NCI-H446 (cell line): ENCODE measurements at regions not wholly inside any gene's neighbourhood (a gene's known extent, or its start where the extent isn't known, plus 50 kb on each side); places are given as distances from the start of the nearest gene placed in this dataset.
"Not testable (repeated sequence)": the region's sequence is repeated elsewhere in the genome, so short reads cannot be mapped to it uniquely, and the experiment has no call there.

Experiments used
- DNase-seq, 2 experiments: peaks; one replicate each; lab custom pipeline; 2025; lab: John Stamatoyannopoulos, UW

- no peak for DNase-seq
Measured at GRCh38 chr14:97143011-97143410, 345.8 kb downstream of the VRK1 start.

DNA sequence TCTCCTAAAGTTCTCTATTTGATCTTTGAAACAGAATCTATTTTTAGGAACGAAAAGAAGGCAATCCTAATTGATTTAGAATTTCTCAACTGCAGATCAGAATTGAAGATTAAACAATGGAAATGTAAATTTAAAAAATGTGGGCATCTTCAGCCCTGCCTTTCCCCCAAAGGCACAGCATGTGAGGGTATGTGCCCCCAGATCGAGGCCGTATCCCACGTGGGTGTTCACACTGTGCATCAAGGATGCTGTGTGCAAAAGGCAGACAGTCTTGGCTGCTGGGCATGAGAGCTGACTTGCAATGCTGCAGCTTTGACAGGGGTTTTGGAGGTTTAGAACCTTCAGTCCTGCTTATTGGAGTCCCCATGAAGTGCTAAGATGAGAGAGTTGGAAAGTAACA, 346.3 kb downstream of the VRK1 start:
- no peak for DNase-seq

DNA sequence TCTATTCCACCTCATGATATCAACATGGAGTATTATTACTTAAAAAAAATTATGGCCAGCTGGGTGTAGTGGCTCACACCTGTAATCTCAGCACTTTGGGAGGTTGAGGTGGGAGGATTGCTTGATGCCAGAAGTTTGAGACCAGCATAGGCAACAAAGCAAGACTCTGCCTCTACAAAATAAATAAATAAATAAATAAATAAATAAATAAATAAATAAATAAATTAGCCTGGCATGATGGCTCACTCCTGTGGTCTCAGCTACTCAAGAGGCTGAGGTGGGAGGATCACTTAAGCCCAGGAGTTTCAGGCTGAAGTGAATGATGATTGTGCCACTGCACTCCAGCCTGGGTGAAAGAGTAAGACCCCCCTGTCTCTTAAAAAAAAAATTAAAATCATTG, 350.8 kb downstream of the VRK1 start:
- not testable (repeated sequence) for DNase-seq

- no peak for DNase-seq
Measured at GRCh38 chr14:97149775-97150174, 352.6 kb downstream of the VRK1 start.

GRCh38 chr14:97153527-97153926, 356.3 kb downstream of the VRK1 start:
- no peak for DNase-seq

- DNase-seq: no peak
Measured at GRCh38 chr14:97155320-97155719, 358.1 kb downstream of the VRK1 start.

- no peak for DNase-seq
Measured at GRCh38 chr14:97155814-97156213, 358.6 kb downstream of the VRK1 start.

- no peak for DNase-seq
Measured at GRCh38 chr14:97156705-97157104, 359.5 kb downstream of the VRK1 start.

GRCh38 chr14:97158102-97158501, 360.9 kb downstream of the VRK1 start:
- DNase-seq: no peak

DNA sequence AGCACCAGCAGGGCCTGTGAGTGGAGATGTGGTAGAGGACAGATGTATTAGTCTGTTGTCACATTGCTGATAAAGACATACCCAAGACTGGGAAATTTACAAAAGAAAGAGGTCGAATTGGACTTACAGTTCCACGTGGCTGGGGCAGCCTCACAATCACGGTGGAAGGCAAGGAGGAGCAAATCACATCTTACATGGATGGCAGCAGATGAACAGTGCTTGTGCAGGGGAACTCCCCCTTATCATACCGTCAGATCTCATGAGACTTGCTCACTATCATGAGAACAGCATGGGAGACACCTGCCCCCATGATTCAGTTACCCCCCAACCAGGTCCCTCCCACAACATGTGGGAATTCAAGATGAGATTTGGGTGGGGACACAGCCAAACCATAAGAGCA, 361.9 kb downstream of the VRK1 start:
- DNase-seq: no peak

GRCh38 chr14:97162621-97163020, 365.4 kb downstream of the VRK1 start:
- no peak for DNase-seq

DNA sequence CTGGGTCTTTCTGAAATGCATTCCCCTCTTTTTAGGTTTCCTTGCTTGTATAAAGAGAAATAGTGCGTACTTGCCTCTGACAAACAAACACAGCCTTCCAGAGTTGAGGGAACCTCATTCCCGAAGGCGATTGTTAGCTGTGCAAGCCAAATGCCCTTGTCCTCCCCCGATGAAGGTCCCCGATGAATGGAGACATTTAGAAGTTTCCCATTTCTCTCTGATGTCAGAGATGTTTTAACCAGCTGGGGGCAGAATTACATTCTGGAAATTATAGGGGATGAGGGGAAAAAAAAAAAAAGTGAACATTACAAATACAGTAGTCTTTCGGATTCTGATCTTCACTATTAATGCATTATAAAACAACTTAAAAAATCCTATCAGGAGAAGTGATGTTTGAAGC, 366.8 kb downstream of the VRK1 start:
- no peak for DNase-seq

DNA sequence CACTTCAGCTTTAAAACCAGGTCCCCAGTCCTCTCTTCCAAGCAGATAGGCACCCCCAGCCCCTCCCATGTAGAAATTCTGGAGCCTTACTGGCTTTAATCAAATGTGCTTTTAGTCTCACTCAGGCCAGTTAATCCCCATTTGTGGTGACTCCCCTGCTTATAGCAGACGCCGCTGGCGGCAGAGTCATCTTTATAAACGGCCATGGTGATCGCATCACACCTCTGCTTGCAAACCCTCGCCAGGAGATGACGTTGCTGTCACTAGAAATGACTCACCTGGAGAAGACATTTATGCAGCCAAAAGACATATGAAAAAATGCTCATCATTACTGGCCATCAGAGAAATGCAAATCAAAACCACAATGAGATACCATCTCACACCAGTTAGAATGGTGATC, 369.3 kb downstream of the VRK1 start:
- DNase-seq: no peak

GRCh38 chr14:97167577-97167976, 370.4 kb downstream of the VRK1 start:
- not testable (repeated sequence) for DNase-seq

- no peak for DNase-seq
Measured at GRCh38 chr14:97172644-97173043, 375.5 kb downstream of the VRK1 start.

DNA sequence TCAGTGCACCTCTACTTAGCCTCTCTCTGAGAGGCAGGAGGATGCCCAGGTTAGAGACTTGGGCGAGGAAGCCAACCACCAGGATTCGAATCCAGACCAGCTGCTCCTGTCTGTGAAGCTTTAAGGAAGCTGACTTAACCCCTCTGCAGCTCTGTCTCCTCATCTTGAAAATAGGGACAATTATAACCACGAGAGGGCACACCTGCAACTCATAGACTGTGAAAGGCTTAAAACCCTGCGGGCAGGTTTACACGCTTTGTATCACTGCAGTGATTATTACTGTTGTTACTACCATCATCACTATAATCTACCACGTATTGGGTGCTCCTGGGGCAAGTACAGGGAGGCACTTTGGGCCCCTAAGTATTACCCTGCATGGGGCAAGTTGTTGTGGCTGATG, 379.8 kb downstream of the VRK1 start:
- DNase-seq: peak in 1 of 2 experiments; percentile 29

DNA sequence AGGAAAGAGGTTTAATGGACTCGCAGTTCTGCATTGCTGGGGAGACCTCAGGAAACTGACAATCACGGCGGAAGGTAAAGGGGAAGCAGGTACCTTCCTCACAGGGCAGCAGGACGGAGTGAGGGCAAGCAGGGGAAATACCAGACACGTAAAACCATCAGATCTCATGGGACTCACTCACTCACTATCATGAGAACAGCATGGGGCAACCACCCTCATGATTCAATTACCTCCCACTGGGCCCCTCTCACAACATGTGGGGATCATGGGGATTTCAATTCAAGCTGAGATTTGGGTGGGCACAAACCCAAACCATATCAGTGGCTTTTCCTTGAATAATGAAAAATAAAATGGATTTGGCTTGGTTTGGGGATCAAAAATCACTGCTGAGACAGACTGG, 380.5 kb downstream of the VRK1 start:
- DNase-seq: no peak

- DNase-seq: no peak
Measured at GRCh38 chr14:97178781-97179180, 381.6 kb downstream of the VRK1 start.

DNA sequence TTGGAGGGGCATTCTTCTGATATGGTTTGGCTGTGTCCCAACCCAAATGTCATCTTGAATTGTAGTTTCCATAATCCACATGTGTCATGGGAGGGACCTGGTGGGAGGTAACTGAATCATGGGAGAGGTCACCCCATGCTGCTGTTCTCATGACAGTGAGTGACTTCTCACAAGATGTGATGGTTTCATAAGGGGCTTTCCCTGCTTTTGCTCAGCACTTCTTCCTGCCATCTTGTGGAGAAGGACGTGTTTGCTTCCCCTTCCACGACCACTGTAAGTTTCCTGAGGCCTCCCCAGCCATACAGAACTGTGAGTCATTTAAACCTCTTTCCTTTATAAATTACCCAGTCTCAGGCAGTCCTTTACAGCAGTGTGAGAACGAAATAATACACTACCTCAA, 382.4 kb downstream of the VRK1 start:
- DNase-seq: no peak

- DNase-seq: no peak
Measured at GRCh38 chr14:97180304-97181200, 383.4 kb downstream of the VRK1 start.

DNA sequence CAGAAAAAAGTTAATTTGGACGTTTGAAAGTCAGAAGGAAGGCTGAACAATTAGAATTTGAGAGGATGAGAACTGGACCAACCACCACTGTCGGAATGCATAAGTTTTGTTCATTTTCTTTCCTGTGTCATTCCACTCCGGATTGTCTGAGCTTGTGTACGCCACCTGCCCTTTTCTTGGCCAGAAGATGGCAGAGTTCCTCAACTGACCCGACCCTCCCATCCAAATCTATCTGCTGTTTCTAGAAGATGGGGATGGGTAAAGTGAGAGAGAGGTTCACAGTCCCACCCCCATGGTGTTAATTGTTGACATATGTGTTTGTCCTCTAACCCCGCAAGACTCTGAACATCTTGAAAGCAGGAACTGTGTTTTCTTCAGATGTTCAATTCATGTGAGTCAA, 388.0 kb downstream of the VRK1 start:
- DNase-seq: no peak

DNA sequence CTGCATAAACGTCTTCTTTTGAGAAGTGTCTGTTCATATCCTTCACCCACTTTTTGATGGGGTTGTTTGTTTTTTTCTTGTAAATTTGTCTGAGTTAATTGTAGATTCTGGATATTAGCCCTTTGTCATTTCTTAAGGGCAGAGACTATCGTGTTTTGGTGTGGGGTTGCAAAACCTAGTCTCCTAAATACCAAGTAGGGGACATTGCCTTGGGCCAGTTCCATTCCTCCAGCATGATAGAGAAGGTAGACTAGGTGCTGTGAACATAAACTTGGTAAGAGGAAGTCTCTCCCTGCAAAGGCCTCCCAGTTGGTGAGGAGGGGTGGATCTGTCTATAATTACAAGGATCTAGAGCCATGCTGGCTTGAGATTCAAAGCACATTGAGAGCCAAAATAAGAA, 390.7 kb downstream of the VRK1 start:
- no peak for DNase-seq

DNA sequence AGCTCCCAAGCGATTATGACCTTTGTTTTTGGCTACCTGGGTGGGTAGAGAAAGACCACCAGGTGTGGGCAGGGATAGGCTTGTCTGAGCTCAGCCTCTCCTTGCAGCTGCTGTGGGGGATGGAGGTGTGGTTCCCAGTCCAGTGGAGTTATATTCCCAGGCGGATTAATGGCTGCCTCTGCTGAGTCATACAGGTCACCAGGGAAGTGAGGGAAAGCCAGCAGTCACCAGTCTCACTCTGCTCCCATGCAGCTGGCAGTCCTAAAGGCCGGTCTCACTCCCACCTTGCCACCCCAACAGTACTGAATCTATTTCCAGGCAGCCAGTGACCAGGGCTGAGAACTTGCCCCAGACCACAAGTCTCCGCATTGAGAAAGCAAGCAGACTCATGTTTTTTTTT, 399.2 kb downstream of the VRK1 start:
- DNase-seq: no peak

DNA sequence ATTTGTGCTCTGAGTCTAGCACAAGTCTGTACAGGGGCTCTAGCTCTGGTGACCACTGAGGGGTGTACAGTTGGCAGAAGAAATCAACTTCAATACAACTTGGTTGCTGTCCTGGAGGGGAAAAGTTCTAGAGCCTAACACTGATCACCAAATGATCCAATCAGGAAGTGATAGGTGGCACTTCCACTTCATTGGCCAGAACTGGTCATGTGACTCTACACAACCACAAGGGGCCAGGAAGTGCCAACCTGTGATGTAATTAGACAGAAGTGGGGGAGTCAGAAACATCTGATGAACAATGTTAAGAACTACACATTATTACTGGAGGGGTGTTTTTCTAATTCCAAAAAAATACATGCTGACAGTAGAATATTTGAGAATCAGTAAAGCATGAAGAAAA, 401.6 kb downstream of the VRK1 start:
- DNase-seq: no peak
